ENCODE measurements at regions not wholly inside any gene's neighbourhood (a gene's known extent, or its start where the extent isn't known, plus 50 kb on each side); places are given as distances from the start of the nearest gene placed in this dataset.
A peak's percentile ranks its signal among the peaks of the same experiment; 100 is the strongest.
"Not testable (repeated sequence)": the region's sequence is repeated elsewhere in the genome, so short reads cannot be mapped to it uniquely, and the experiment has no call there.

- DNase-seq, result no peak
- ATAC-seq, result no peak
- intact Hi-C loops (cut with DNase I, micrococcal nuclease), result no loop called here
- Histone ChIP-seq H3K36me3 (ENCODE audit: low read depth) (no peaks in the 10 kb centered on the region), H3K4me1 (ENCODE audit: low read depth) (no peaks in the 10 kb centered on the region), H3K4me3 (no peak overlapping the region), H3K9me3 (no peaks in the 10 kb centered on the region)
- no peak for TF ChIP-seq CTCF (IDR thresholded peaks at IDR 0.05)
Measured at GRCh38 chr13:30535046-30535445, 69.3 kb upstream of the HMGB1 start.

- ATAC-seq, result no peak
- no peaks in the 10 kb centered on the region for H3K9me3 ChIP-seq
Measured at GRCh38 chr13:30545320-30545719, 72.4 kb upstream of the USPL1 start.

GRCh38 chr13:30548046-30548445 is 69.7 kb upstream of the USPL1 start:
- H3K4me3 ChIP-seq; H3K36me3 ChIP-seq (ENCODE audit: low read depth); intact Hi-C loops (cut with DNase I, micrococcal nuclease); ATAC-seq; H3K9me3 ChIP-seq; DNase-seq; H3K4me1 ChIP-seq (ENCODE audit: low read depth): not testable (repeated sequence)

More at GRCh38 chr13:30545320-30545719, 72.4 kb upstream of the USPL1 start:
- DNase-seq, result no peak
- no peak overlapping the region for H3K4me3 ChIP-seq
- H3K36me3 ChIP-seq (ENCODE audit: low read depth), result no peaks in the 10 kb centered on the region
- no peaks in the 10 kb centered on the region for H3K4me1 ChIP-seq (ENCODE audit: low read depth)
- intact Hi-C loops (cut with DNase I, micrococcal nuclease), result no loop called here
- no peak for TF ChIP-seq CTCF (IDR thresholded peaks at IDR 0.05)

GRCh38 chr13:30551189-30551588 is 66.5 kb upstream of the USPL1 start:
- peak in 1 of 3 donors; percentile 33 for DNase-seq
- no peaks in the 10 kb centered on the region for H3K9me3 ChIP-seq
- intact Hi-C loops (cut with DNase I, micrococcal nuclease), result no loop called here
- no peaks in the 10 kb centered on the region for H3K4me1 ChIP-seq (ENCODE audit: low read depth)
- H3K36me3 ChIP-seq (ENCODE audit: low read depth), result no peaks in the 10 kb centered on the region
- no peak overlapping the region for H3K4me3 ChIP-seq
- peak; percentile 55 for ATAC-seq
- no peak for TF ChIP-seq CTCF (IDR thresholded peaks at IDR 0.05)

- H3K9me3 ChIP-seq, result no peaks in the 10 kb centered on the region
- no peaks in the 10 kb centered on the region for H3K4me1 ChIP-seq (ENCODE audit: low read depth)
- DNase-seq, result no peak
- ATAC-seq, result no peak
- TF ChIP-seq CTCF (IDR thresholded peaks at IDR 0.05), result no peak
- H3K4me3 ChIP-seq, result no peak overlapping the region
- intact Hi-C loops (cut with DNase I, micrococcal nuclease), result no loop called here
- H3K36me3 ChIP-seq (ENCODE audit: low read depth), result no peaks in the 10 kb centered on the region
Measured at GRCh38 chr13:30552567-30552966, 65.2 kb upstream of the USPL1 start.

- intact Hi-C loops (cut with DNase I, micrococcal nuclease), result no loop called here
- no peak for TF ChIP-seq CTCF (IDR thresholded peaks at IDR 0.05)
- no peak for ATAC-seq
Measured at GRCh38 chr13:30559274-30559673, 58.4 kb upstream of the USPL1 start.

More at GRCh38 chr13:30559274-30559673, 58.4 kb upstream of the USPL1 start:
- no peaks in the 10 kb centered on the region for H3K9me3 ChIP-seq
- H3K36me3 ChIP-seq (ENCODE audit: low read depth), result no peaks in the 10 kb centered on the region
- no peak for DNase-seq
- no peaks in the 10 kb centered on the region for H3K4me1 ChIP-seq (ENCODE audit: low read depth)
- no peak overlapping the region for H3K4me3 ChIP-seq

Measured in mucosa of descending colon (tissue), 3 donors.